Right cardiac atrium (tissue), 5 donors: ENCODE measurements at regions not wholly inside any gene's neighbourhood (a gene's known extent, or its start where the extent isn't known, plus 50 kb on each side); places are given as distances from the start of the nearest gene placed in this dataset.

Experiments used
- ATAC-seq, 2 donors: fragments of 200-7000 bp; cut with Tn5 transposase; one replicate each; pipeline versions ENCODE4 v1.8.0 to v1.9.1; 2020; ENCODE audit warnings: moderate library complexity in 2 of 2, mild to moderate bottlenecking in 1 of 2
- DNase-seq, 3 donors: peaks; one replicate each; pipeline ENCODE4 v3.0.0-alpha.2; 2020
- H3K27ac ChIP-seq: one replicate; pipeline ENCODE4 v1.5.1; 2013; ENCODE audit warnings: mild to moderate bottlenecking, low read length, control low read depth, moderate library complexity
- H3K27me3 ChIP-seq: one replicate; pipeline ENCODE4 v1.6.1; 2013; ENCODE audit not compliant: control insufficient read depth, insufficient read depth
- H3K4me1 ChIP-seq: one replicate; pipeline ENCODE4 v1.6.1; 2013; ENCODE audit warnings: low read length; ENCODE audit not compliant: control insufficient read depth, insufficient read depth
- H3K4me3 ChIP-seq: one replicate; pipeline ENCODE4 v1.5.1; 2013; ENCODE audit warnings: low read length, control low read depth
- H3K9me3 ChIP-seq: one replicate; pipeline ENCODE4 v1.6.1; 2013; ENCODE audit warnings: low read length; ENCODE audit not compliant: control insufficient read depth
- WGBS: extraction: QIAGEN DNeasy Blood & Tissue Kit; methylation state at CpG from one replicate; pipeline ENCODE4 v1.1.7; 2013; 5-methylcytosine and 5-hydroxymethylcytosine counted together
- intact Hi-C, 4 donors: fragments of 100-400 bp; cut with DNase I; formaldehyde crosslinking; loops; one replicate each; pipeline versions ENCODE4 v1.11.0 to v1.14.0; 2022 to 2023
- donor health status: healthy with polysubstance abuse.
- donor health status: DM: no; HTN: yes; CAD: no.
- donor health status: DM: no; HTN: no; CAD: no.
- donor health status: DM: no; HTN: yes; CAD: no; lungs with severe emphysema.
- donor health status: DM: yes; HTN: yes; CAD: no.

DNA sequence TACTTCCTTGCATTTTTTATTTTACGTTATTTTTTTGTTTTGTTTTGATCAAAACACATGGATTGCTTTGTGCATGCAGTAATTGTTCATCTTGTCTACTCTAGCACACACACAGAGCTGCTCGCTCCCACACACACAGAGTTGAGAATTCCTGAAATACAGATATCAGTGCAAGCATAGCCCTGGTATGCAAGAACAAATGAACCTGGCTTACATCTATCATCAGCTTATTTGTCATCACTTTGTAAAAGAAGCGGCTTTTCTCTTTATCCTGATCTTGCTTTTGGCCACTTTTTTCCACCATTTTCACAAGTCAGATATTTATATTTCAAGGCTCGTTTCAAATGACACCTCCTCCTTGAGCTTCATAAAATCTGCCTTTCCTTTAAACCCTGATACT is 1435.7 kb downstream of the MAT2B start:
- WGBS: 21% methylated on average over 4 of the region's 4 CpGs
- no peak for ATAC-seq
- no peak overlapping the region for H3K27ac ChIP-seq

GRCh38 chr5:164950927-164951326 is 1445.5 kb downstream of the MAT2B start:
- H3K27ac ChIP-seq: no peak overlapping the region
- H3K4me1 ChIP-seq: no peaks in the 10 kb centered on the region
- ATAC-seq (no peak), DNase-seq (no peak)
- intact Hi-C loops: no loop called here
- H3K9me3 ChIP-seq: no peaks in the 10 kb centered on the region
- WGBS: 72% methylated on average over 3 of the region's 3 CpGs
- H3K27me3 ChIP-seq: no peaks in the 10 kb centered on the region
- H3K4me3 ChIP-seq: no peak overlapping the region

More for the DNA sequence above, 1435.7 kb downstream of the MAT2B start:
- H3K4me3 ChIP-seq: no peak overlapping the region
- H3K27me3 ChIP-seq: no peaks in the 10 kb centered on the region
- intact Hi-C loops: no loop called here
- DNase-seq: no peak
- no peaks in the 10 kb centered on the region for H3K4me1 ChIP-seq
- H3K9me3 ChIP-seq: no peaks in the 10 kb centered on the region

DNA sequence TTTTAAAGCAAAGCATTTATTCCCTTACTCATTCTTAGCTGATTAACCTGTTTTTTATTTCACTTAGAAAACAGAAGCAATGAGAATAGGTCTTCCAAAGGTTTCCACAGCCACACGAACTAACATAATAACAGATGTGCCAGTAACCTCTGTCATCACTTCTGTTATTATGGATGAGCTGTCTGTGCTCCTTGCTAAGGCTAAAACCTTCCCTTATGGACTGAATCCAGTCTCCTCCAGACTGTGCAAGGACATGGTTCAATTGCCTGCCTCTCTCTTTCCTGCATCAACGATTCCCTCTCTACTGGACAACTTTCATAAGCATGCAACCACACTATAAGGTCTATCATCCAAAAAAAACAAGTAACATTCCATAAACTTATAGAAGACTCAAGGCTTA is 1446.2 kb downstream of the MAT2B start:
- DNase-seq: no peak
- no peak for ATAC-seq
- intact Hi-C loops: no loop called here
- Histone ChIP-seq H3K9me3 (no peaks in the 10 kb centered on the region), H3K4me1 (no peaks in the 10 kb centered on the region), H3K27me3 (no peaks in the 10 kb centered on the region), H3K4me3 (no peak overlapping the region), H3K27ac (no peak overlapping the region)
- 33% methylated on average over 2 of the region's 2 CpGs for WGBS

GRCh38 chr5:164958688-164959087 is 1453.3 kb downstream of the MAT2B start:
- intact Hi-C loops: no loop called here

DNA sequence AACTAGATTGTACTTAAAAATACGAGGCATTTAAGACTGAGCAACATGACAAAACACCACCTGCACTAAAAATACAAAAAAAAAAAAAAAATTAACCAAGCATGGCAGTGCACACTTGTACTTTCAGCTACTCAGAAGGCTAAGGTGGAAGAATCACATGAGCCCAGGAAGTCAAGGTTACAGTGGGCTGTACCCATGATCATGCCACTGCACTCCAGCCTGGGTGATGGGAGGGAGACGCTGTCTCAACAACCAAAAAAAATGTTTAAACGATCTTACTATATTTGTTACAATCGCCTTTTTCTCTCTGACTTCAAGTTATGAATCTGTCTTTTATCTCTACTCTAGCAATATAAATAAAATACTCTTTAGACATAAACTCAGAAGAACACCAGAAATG is 1454.3 kb downstream of the MAT2B start:
- H3K9me3 ChIP-seq: no peaks in the 10 kb centered on the region
- 66% methylated on average over 4 of the region's 4 CpGs for WGBS
- no peak for ATAC-seq
- DNase-seq: no peak
- no peak overlapping the region for H3K4me3 ChIP-seq
- no peaks in the 10 kb centered on the region for H3K27me3 ChIP-seq
- H3K4me1 ChIP-seq: no peaks in the 10 kb centered on the region
- no peak overlapping the region for H3K27ac ChIP-seq
- intact Hi-C loops: no loop called here

More at GRCh38 chr5:164958688-164959087, 1453.3 kb downstream of the MAT2B start:
- Histone ChIP-seq H3K27me3 (no peaks in the 10 kb centered on the region), H3K9me3 (no peaks in the 10 kb centered on the region), H3K4me1 (no peaks in the 10 kb centered on the region), H3K27ac (no peak overlapping the region), H3K4me3 (no peak overlapping the region)
- WGBS: 82% methylated on average over 5 of the region's 5 CpGs
- ATAC-seq: no peak
- DNase-seq: no peak

DNA sequence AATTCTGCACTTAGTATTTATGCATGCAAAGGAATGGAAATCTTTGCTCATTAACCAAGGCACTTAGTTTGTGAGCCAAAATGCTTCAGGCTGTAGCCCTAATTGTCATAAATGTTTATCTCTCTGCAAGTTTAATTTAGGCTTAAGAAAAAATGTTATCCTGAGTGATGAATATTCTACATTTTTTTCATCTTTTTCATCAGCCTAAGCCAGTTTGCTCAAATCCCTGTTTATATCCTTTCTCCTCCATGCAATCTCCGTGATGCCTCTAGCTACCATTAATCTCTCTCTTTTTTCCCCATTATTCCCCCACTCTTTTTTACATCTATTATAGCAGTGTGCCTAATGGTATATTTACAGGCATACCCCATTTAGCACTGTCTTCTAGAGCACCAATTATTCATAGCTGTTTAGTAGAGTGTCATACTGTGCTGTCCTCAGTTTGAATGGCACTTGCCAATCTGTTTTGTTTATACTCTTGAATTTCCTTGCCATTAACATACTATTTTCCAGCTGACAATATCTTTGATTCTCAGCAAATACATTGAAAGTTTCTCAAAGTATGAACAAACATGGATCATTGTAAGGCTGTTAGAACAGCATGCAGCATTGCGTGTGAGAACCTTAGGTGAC is 1457.0 kb downstream of the MAT2B start:
- H3K9me3 ChIP-seq: no peaks in the 10 kb centered on the region
- ATAC-seq (no peak), DNase-seq (no peak)
- WGBS: 81% methylated on average over 2 of the region's 2 CpGs
- H3K27me3 ChIP-seq: no peaks in the 10 kb centered on the region
- intact Hi-C loops: no loop called here
- H3K4me1 ChIP-seq: no peaks in the 10 kb centered on the region
- no peak overlapping the region for H3K27ac ChIP-seq
- no peak overlapping the region for H3K4me3 ChIP-seq

- Histone ChIP-seq H3K9me3 (no peaks in the 10 kb centered on the region), H3K27me3 (no peaks in the 10 kb centered on the region), H3K4me1 (no peaks in the 10 kb centered on the region), H3K27ac (no peak overlapping the region), H3K4me3 (no peak overlapping the region)
- intact Hi-C loops: no loop called here
- DNase-seq (no peak), ATAC-seq (no peak)
- whole genome bisulfite sequencing: 75% methylated on average over 4 of the region's 4 CpGs
These were observed 1461.2 kb downstream of the MAT2B start for GRCh38 chr5:164966611-164967010.

DNA sequence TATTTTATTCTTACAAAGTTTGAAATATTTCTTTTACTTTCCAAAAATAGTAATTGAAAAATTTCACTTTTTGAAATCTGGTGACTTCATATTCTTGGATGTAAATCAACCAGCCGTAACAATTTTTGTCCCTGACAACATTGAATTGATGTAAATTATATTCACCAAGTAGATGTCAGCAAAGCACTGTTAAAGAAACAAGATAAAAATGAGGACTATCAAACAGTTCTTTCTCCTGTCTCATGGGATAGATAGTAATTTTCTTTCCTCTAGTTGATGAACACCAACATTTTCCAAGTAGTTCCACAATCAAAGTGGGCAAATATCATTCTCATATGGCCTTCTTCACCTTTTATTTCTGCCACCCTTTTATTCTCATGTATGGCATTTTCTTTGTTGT is 1461.9 kb downstream of the MAT2B start:
- 58% methylated on average over 1 of the region's 1 CpG for WGBS
- ATAC-seq: no peak
- H3K9me3 ChIP-seq: no peaks in the 10 kb centered on the region
- no peak for DNase-seq
- intact Hi-C loops: no loop called here
- no peak overlapping the region for H3K27ac ChIP-seq
- no peaks in the 10 kb centered on the region for H3K27me3 ChIP-seq
- no peak overlapping the region for H3K4me3 ChIP-seq
- no peaks in the 10 kb centered on the region for H3K4me1 ChIP-seq

DNA sequence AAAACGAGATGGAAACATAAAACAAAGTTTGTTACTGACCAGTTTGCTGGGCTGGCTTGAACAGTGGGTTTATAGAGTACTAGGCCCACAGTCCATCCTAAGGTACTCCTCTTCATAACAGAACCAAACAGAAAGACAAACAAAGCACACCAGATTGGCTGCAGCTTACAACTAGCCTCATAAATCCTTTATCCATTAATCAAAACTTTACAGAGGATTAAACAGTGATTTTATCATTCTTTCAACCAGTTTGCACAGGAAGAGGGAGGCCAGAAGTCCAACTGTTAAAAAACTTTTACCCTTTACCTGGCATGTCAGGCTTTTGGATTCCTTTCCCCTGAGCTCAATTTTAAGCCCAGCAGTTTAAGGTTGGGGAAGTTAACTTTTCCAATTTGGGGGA is 1467.6 kb downstream of the MAT2B start:
- WGBS: 49% methylated on average over 1 of the region's 1 CpG
- ATAC-seq: no peak
- no peak overlapping the region for H3K4me3 ChIP-seq
- no peak for DNase-seq
- H3K4me1 ChIP-seq: no peaks in the 10 kb centered on the region
- H3K27ac ChIP-seq: no peak overlapping the region
- H3K9me3 ChIP-seq: no peaks in the 10 kb centered on the region
- intact Hi-C loops: no loop called here
- no peaks in the 10 kb centered on the region for H3K27me3 ChIP-seq

- no peak overlapping the region for H3K27ac ChIP-seq
- H3K9me3 ChIP-seq: no peaks in the 10 kb centered on the region
- H3K27me3 ChIP-seq: no peaks in the 10 kb centered on the region
- DNase-seq: no peak
- H3K4me1 ChIP-seq: no peaks in the 10 kb centered on the region
- WGBS: 65% methylated on average over 2 of the region's 2 CpGs
- intact Hi-C loops: no loop called here
- H3K4me3 ChIP-seq: no peak overlapping the region
- no peak for ATAC-seq
These were observed 1470.6 kb downstream of the MAT2B start for GRCh38 chr5:164975986-164976385.

DNA sequence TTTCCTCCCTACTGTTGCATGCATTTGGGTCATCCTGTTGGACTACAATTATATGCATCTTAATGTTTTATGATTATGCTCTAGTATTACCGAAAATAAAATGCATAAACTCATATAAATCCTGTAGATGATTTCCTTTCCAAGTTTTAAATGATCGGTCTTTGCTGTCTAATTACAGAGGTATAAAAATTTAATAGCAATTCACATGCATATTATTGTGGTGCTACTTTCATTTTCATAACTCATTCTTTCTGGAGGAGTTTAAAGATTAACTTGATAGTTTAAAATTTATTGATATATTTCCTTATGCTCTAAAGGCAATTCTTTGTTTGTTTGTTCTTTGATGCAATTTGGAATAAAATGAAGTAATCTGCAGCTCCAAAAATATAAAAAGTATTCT is 1475.1 kb downstream of the MAT2B start:
- H3K27ac ChIP-seq: no peak overlapping the region
- no peaks in the 10 kb centered on the region for H3K27me3 ChIP-seq
- ATAC-seq (no peak), DNase-seq (no peak)
- H3K9me3 ChIP-seq: no peaks in the 10 kb centered on the region
- no peak overlapping the region for H3K4me3 ChIP-seq
- WGBS: 87% methylated on average over 2 of the region's 2 CpGs
- no peaks in the 10 kb centered on the region for H3K4me1 ChIP-seq
- intact Hi-C loops: no loop called here

- H3K27ac ChIP-seq: no peak overlapping the region
- ATAC-seq (no peak), DNase-seq (no peak)
- intact Hi-C loops: no loop called here
- no peaks in the 10 kb centered on the region for H3K27me3 ChIP-seq
- no peaks in the 10 kb centered on the region for H3K4me1 ChIP-seq
- H3K4me3 ChIP-seq: no peak overlapping the region
- no peaks in the 10 kb centered on the region for H3K9me3 ChIP-seq
These were observed 1492.7 kb downstream of the MAT2B start for GRCh38 chr5:164998142-164998541.
